ENCODE measurements at regions not wholly inside any gene's neighbourhood (a gene's known extent, or its start where the extent isn't known, plus 50 kb on each side); places are given as distances from the start of the nearest gene placed in this dataset.

GRCh38 chr12:18946106-18946505 is 183.4 kb upstream of the PLEKHA5 start:
- H3K4me1 Mint-ChIP-seq (ENCODE audit: unreplicated experiment) = no peaks in the 10 kb centered on the region
- DNase-seq (ENCODE audit: low spot score) = no peak
- H3K27me3 Mint-ChIP-seq (ENCODE audit: unreplicated experiment) = no peaks in the 10 kb centered on the region
- H3K4me3 Mint-ChIP-seq (ENCODE audit: unreplicated experiment) = no peak overlapping the region
- TF ChIP-seq CTCF (IDR thresholded peaks at IDR 0.05; ENCODE audit: unreplicated experiment) = no peak
- no peak overlapping the region for H3K27ac Mint-ChIP-seq (ENCODE audit: unreplicated experiment)
- no peaks in the 10 kb centered on the region for H3K36me3 Mint-ChIP-seq (ENCODE audit: low read depth, unreplicated experiment)
- H3K9me3 Mint-ChIP-seq (ENCODE audit: unreplicated experiment) = no peaks in the 10 kb centered on the region

- Mint-ChIP-seq H3K4me3 (ENCODE audit: unreplicated experiment) (no peak overlapping the region), H3K4me1 (ENCODE audit: unreplicated experiment) (peaks cover 13% of the 10 kb centered on the region), H3K36me3 (ENCODE audit: low read depth, unreplicated experiment) (no peaks in the 10 kb centered on the region), H3K27me3 (ENCODE audit: unreplicated experiment) (no peaks in the 10 kb centered on the region), H3K27ac (ENCODE audit: unreplicated experiment) (no peak overlapping the region), H3K9me3 (ENCODE audit: unreplicated experiment) (no peaks in the 10 kb centered on the region)
- TF ChIP-seq CTCF (IDR thresholded peaks at IDR 0.05; ENCODE audit: unreplicated experiment) = no peak
- no peak for DNase-seq (ENCODE audit: low spot score)
These were observed 178.3 kb upstream of the PLEKHA5 start for GRCh38 chr12:18951218-18951617.

DNA sequence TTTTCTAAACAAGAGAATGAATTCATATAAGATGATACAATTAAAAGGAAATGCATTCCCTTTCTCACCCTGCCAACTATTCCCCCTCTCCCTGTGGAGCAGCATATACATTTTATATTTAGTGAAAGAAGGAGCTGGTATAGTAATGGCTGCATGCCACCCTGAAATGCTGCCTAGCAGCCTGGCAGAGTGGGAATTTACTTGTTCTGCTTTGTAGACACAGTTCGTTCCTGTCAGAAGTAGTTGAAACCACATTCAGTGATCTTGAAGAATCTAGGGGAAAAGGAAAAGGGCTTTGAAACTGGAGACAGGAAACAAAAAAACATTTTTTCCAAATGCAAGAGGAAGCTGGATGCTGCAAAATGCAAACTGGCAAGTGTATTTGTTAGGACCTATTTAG is 176.0 kb upstream of the PLEKHA5 start:
- H3K36me3 Mint-ChIP-seq (ENCODE audit: low read depth, unreplicated experiment) = no peaks in the 10 kb centered on the region
- H3K27me3 Mint-ChIP-seq (ENCODE audit: unreplicated experiment) = no peaks in the 10 kb centered on the region
- DNase-seq (ENCODE audit: low spot score) = no peak
- no peak for TF ChIP-seq CTCF (IDR thresholded peaks at IDR 0.05; ENCODE audit: unreplicated experiment)
- peaks cover 13% of the 10 kb centered on the region for H3K4me1 Mint-ChIP-seq (ENCODE audit: unreplicated experiment)
- no peaks in the 10 kb centered on the region for H3K9me3 Mint-ChIP-seq (ENCODE audit: unreplicated experiment)
- H3K27ac Mint-ChIP-seq (ENCODE audit: unreplicated experiment) = no peak overlapping the region
- no peak overlapping the region for H3K4me3 Mint-ChIP-seq (ENCODE audit: unreplicated experiment)

DNA sequence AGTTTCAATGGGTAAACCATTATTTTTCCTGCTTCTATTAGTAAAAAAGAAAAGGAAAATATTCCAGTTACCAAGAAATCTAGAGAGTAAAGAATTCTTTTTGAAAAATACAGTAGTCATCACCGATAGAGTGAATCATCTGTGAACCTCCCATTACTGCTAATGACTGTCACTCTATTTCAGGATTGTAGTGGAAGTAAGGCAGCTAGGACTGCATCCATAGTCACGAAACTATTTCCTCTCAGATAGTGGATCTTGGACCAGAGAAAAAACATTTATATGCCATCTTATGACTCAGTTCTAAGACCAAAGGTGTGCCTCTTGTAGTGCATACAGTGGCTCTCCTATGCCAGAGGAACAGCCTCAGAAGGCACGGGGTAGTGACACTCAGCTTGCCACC is 173.9 kb upstream of the PLEKHA5 start:
- Mint-ChIP-seq H3K4me1 (ENCODE audit: unreplicated experiment) (peaks cover 13% of the 10 kb centered on the region), H3K27me3 (ENCODE audit: unreplicated experiment) (peaks cover 2% of the 10 kb centered on the region), H3K9me3 (ENCODE audit: unreplicated experiment) (no peaks in the 10 kb centered on the region), H3K27ac (ENCODE audit: unreplicated experiment) (no peak overlapping the region), H3K4me3 (ENCODE audit: unreplicated experiment) (no peak overlapping the region), H3K36me3 (ENCODE audit: low read depth, unreplicated experiment) (no peaks in the 10 kb centered on the region)
- no peak for DNase-seq (ENCODE audit: low spot score)
- TF ChIP-seq CTCF (IDR thresholded peaks at IDR 0.05; ENCODE audit: unreplicated experiment) = no peak

DNA sequence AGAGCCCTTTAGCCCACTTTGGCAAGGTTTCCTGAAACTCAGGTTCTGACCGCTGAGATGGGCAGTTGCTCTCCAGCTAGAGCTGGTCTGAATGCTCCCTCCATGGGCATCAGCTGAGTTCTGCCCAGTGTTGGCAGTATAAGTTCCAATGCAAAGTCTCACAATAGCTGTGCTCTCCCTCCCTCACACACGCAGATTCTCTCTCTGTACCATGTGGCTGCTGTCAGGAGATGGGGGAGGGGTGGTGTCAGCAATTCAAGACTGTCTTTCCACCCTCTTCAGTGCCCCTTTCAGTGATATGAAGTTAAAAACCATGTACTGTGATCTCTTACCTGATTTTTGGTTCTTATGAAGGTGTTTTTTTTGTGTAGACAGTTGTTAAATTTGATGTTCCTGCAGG is 164.3 kb upstream of the PLEKHA5 start:
- Mint-ChIP-seq H3K27ac (ENCODE audit: unreplicated experiment) (no peak overlapping the region), H3K9me3 (ENCODE audit: unreplicated experiment) (no peaks in the 10 kb centered on the region), H3K36me3 (ENCODE audit: low read depth, unreplicated experiment) (no peaks in the 10 kb centered on the region), H3K27me3 (ENCODE audit: unreplicated experiment) (no peaks in the 10 kb centered on the region), H3K4me3 (ENCODE audit: unreplicated experiment) (no peak overlapping the region), H3K4me1 (ENCODE audit: unreplicated experiment) (peaks cover 15% of the 10 kb centered on the region)
- no peak for DNase-seq (ENCODE audit: low spot score)
- TF ChIP-seq CTCF (IDR thresholded peaks at IDR 0.05; ENCODE audit: unreplicated experiment) = no peak
